ENCODE measurements at regions not wholly inside any gene's neighbourhood (a gene's known extent, or its start where the extent isn't known, plus 50 kb on each side); places are given as distances from the start of the nearest gene placed in this dataset.

GRCh38 chr5:6188344-6188743, 190.0 kb downstream of the MED10 start:
- no peak overlapping the region for H3K9ac ChIP-seq (ENCODE audit: low read depth in 1 of 2, low read length in 2 of 2)
- H3K4me1 ChIP-seq (ENCODE audit: control insufficient read depth in 2 of 2, insufficient read depth in 2 of 2, low read length in 2 of 2), result no peaks in the 10 kb centered on the region
- H3K4me3 ChIP-seq (ENCODE audit: low read length in 2 of 2), result no peak overlapping the region
- H3K9me3 ChIP-seq (ENCODE audit: control insufficient read depth in 2 of 2, low read length in 2 of 2), result peaks cover 0 to 2% of the 10 kb centered on the region in 2 donors
- no peaks in the 10 kb centered on the region for H3K36me3 ChIP-seq (ENCODE audit: control insufficient read depth in 2 of 2, insufficient read depth in 2 of 2, low read length in 2 of 2)
- no peaks in the 10 kb centered on the region for H3K27me3 ChIP-seq (ENCODE audit: control insufficient read depth in 2 of 2, insufficient read depth in 2 of 2, low read length in 2 of 2)
- no peak overlapping the region for H3K27ac ChIP-seq (ENCODE audit: low read depth in 2 of 2, low read length in 2 of 2)

GRCh38 chr5:6187501-6187900, 190.8 kb downstream of the MED10 start:
- H3K9me3 ChIP-seq (ENCODE audit: control insufficient read depth in 2 of 2, low read length in 2 of 2), result peaks cover 0 to 2% of the 10 kb centered on the region in 2 donors
- no peak overlapping the region for H3K4me3 ChIP-seq (ENCODE audit: low read length in 2 of 2)
- no peaks in the 10 kb centered on the region for H3K27me3 ChIP-seq (ENCODE audit: control insufficient read depth in 2 of 2, insufficient read depth in 2 of 2, low read length in 2 of 2)
- H3K9ac ChIP-seq (ENCODE audit: low read depth in 1 of 2, low read length in 2 of 2), result no peak overlapping the region
- H3K36me3 ChIP-seq (ENCODE audit: control insufficient read depth in 2 of 2, insufficient read depth in 2 of 2, low read length in 2 of 2), result no peaks in the 10 kb centered on the region
- H3K27ac ChIP-seq (ENCODE audit: low read depth in 2 of 2, low read length in 2 of 2), result no peak overlapping the region
- H3K4me1 ChIP-seq (ENCODE audit: control insufficient read depth in 2 of 2, insufficient read depth in 2 of 2, low read length in 2 of 2), result no peaks in the 10 kb centered on the region

GRCh38 chr5:6185574-6185973, 192.8 kb downstream of the MED10 start:
- Histone ChIP-seq H3K27ac (ENCODE audit: low read depth in 2 of 2, low read length in 2 of 2) (no peak overlapping the region), H3K27me3 (ENCODE audit: control insufficient read depth in 2 of 2, insufficient read depth in 2 of 2, low read length in 2 of 2) (no peaks in the 10 kb centered on the region), H3K4me3 (ENCODE audit: low read length in 2 of 2) (no peak overlapping the region), H3K36me3 (ENCODE audit: control insufficient read depth in 2 of 2, insufficient read depth in 2 of 2, low read length in 2 of 2) (no peaks in the 10 kb centered on the region), H3K9me3 (ENCODE audit: control insufficient read depth in 2 of 2, low read length in 2 of 2) (peaks cover 0 to 2% of the 10 kb centered on the region in 2 donors), H3K4me1 (ENCODE audit: control insufficient read depth in 2 of 2, insufficient read depth in 2 of 2, low read length in 2 of 2) (no peaks in the 10 kb centered on the region), H3K9ac (ENCODE audit: low read depth in 1 of 2, low read length in 2 of 2) (no peak overlapping the region)

- no peak overlapping the region for H3K4me3 ChIP-seq (ENCODE audit: low read length in 2 of 2)
- H3K4me1 ChIP-seq (ENCODE audit: control insufficient read depth in 2 of 2, insufficient read depth in 2 of 2, low read length in 2 of 2), result no peaks in the 10 kb centered on the region
- no peak overlapping the region for H3K9ac ChIP-seq (ENCODE audit: low read depth in 1 of 2, low read length in 2 of 2)
- H3K36me3 ChIP-seq (ENCODE audit: control insufficient read depth in 2 of 2, insufficient read depth in 2 of 2, low read length in 2 of 2), result no peaks in the 10 kb centered on the region
- H3K9me3 ChIP-seq (ENCODE audit: control insufficient read depth in 2 of 2, low read length in 2 of 2), result peaks cover 0 to 2% of the 10 kb centered on the region in 2 donors
- no peaks in the 10 kb centered on the region for H3K27me3 ChIP-seq (ENCODE audit: control insufficient read depth in 2 of 2, insufficient read depth in 2 of 2, low read length in 2 of 2)
- no peak overlapping the region for H3K27ac ChIP-seq (ENCODE audit: low read depth in 2 of 2, low read length in 2 of 2)
Observed at GRCh38 chr5:6184481-6184880, 193.9 kb downstream of the MED10 start.

GRCh38 chr5:6183391-6184390, 194.7 kb downstream of the MED10 start:
- no peaks in the 10 kb centered on the region for H3K27me3 ChIP-seq (ENCODE audit: control insufficient read depth in 2 of 2, insufficient read depth in 2 of 2, low read length in 2 of 2)
- H3K27ac ChIP-seq (ENCODE audit: low read depth in 2 of 2, low read length in 2 of 2), result no peak overlapping the region
- peaks cover 0 to 2% of the 10 kb centered on the region in 2 donors for H3K9me3 ChIP-seq (ENCODE audit: control insufficient read depth in 2 of 2, low read length in 2 of 2)
- H3K36me3 ChIP-seq (ENCODE audit: control insufficient read depth in 2 of 2, insufficient read depth in 2 of 2, low read length in 2 of 2), result no peaks in the 10 kb centered on the region
- H3K4me1 ChIP-seq (ENCODE audit: control insufficient read depth in 2 of 2, insufficient read depth in 2 of 2, low read length in 2 of 2), result no peaks in the 10 kb centered on the region
- no peak overlapping the region for H3K4me3 ChIP-seq (ENCODE audit: low read length in 2 of 2)
- H3K9ac ChIP-seq (ENCODE audit: low read depth in 1 of 2, low read length in 2 of 2), result no peak overlapping the region

- Histone ChIP-seq H3K36me3 (ENCODE audit: control insufficient read depth in 2 of 2, insufficient read depth in 2 of 2, low read length in 2 of 2) (no peaks in the 10 kb centered on the region), H3K4me1 (ENCODE audit: control insufficient read depth in 2 of 2, insufficient read depth in 2 of 2, low read length in 2 of 2) (no peaks in the 10 kb centered on the region), H3K9me3 (ENCODE audit: control insufficient read depth in 2 of 2, low read length in 2 of 2) (peaks cover 0 to 2% of the 10 kb centered on the region in 2 donors), H3K27ac (ENCODE audit: low read depth in 2 of 2, low read length in 2 of 2) (no peak overlapping the region), H3K9ac (ENCODE audit: low read depth in 1 of 2, low read length in 2 of 2) (no peak overlapping the region), H3K27me3 (ENCODE audit: control insufficient read depth in 2 of 2, insufficient read depth in 2 of 2, low read length in 2 of 2) (no peaks in the 10 kb centered on the region), H3K4me3 (ENCODE audit: low read length in 2 of 2) (no peak overlapping the region)
Observed at GRCh38 chr5:6182271-6182815, 196.0 kb downstream of the MED10 start.

- Histone ChIP-seq H3K36me3 (ENCODE audit: control insufficient read depth in 2 of 2, insufficient read depth in 2 of 2, low read length in 2 of 2) (no peaks in the 10 kb centered on the region), H3K9ac (ENCODE audit: low read depth in 1 of 2, low read length in 2 of 2) (no peak overlapping the region), H3K27ac (ENCODE audit: low read depth in 2 of 2, low read length in 2 of 2) (no peak overlapping the region), H3K4me3 (ENCODE audit: low read length in 2 of 2) (no peak overlapping the region), H3K4me1 (ENCODE audit: control insufficient read depth in 2 of 2, insufficient read depth in 2 of 2, low read length in 2 of 2) (no peaks in the 10 kb centered on the region), H3K27me3 (ENCODE audit: control insufficient read depth in 2 of 2, insufficient read depth in 2 of 2, low read length in 2 of 2) (no peaks in the 10 kb centered on the region), H3K9me3 (ENCODE audit: control insufficient read depth in 2 of 2, low read length in 2 of 2) (peaks cover 0 to 2% of the 10 kb centered on the region in 2 donors)
Observed at GRCh38 chr5:6181871-6182270, 196.5 kb downstream of the MED10 start.

- Histone ChIP-seq H3K27me3 (ENCODE audit: control insufficient read depth in 2 of 2, insufficient read depth in 2 of 2, low read length in 2 of 2) (no peaks in the 10 kb centered on the region), H3K4me3 (ENCODE audit: low read length in 2 of 2) (no peak overlapping the region), H3K27ac (ENCODE audit: low read depth in 2 of 2, low read length in 2 of 2) (no peak overlapping the region), H3K9ac (ENCODE audit: low read depth in 1 of 2, low read length in 2 of 2) (no peak overlapping the region), H3K4me1 (ENCODE audit: control insufficient read depth in 2 of 2, insufficient read depth in 2 of 2, low read length in 2 of 2) (no peaks in the 10 kb centered on the region), H3K36me3 (ENCODE audit: control insufficient read depth in 2 of 2, insufficient read depth in 2 of 2, low read length in 2 of 2) (no peaks in the 10 kb centered on the region), H3K9me3 (ENCODE audit: control insufficient read depth in 2 of 2, low read length in 2 of 2) (peaks cover 0 to 2% of the 10 kb centered on the region in 2 donors)
Observed at GRCh38 chr5:6181147-6181729, 197.1 kb downstream of the MED10 start.

- Histone ChIP-seq H3K9ac (ENCODE audit: low read depth in 1 of 2, low read length in 2 of 2) (no peak overlapping the region), H3K4me1 (ENCODE audit: control insufficient read depth in 2 of 2, insufficient read depth in 2 of 2, low read length in 2 of 2) (no peaks in the 10 kb centered on the region), H3K27ac (ENCODE audit: low read depth in 2 of 2, low read length in 2 of 2) (no peak overlapping the region), H3K27me3 (ENCODE audit: control insufficient read depth in 2 of 2, insufficient read depth in 2 of 2, low read length in 2 of 2) (no peaks in the 10 kb centered on the region), H3K4me3 (ENCODE audit: low read length in 2 of 2) (no peak overlapping the region), H3K9me3 (ENCODE audit: control insufficient read depth in 2 of 2, low read length in 2 of 2) (peaks cover 0 to 2% of the 10 kb centered on the region in 2 donors), H3K36me3 (ENCODE audit: control insufficient read depth in 2 of 2, insufficient read depth in 2 of 2, low read length in 2 of 2) (no peaks in the 10 kb centered on the region)
Observed at GRCh38 chr5:6180231-6180872, 198.0 kb downstream of the MED10 start.

Measured in mucosa of rectum (tissue), 2 donors.